ENCODE measurements at regions not wholly inside any gene's neighbourhood (a gene's known extent, or its start where the extent isn't known, plus 50 kb on each side); places are given as distances from the start of the nearest gene placed in this dataset.

- TF ChIP-seq CTCF (IDR thresholded peaks at IDR 0.05) (no peak), POLR2A (IDR thresholded peaks at IDR 0.05) (no peak)
These were observed 106.2 kb downstream of the LCA5 start for GRCh38 chr6:79430913-79431536.

Data from thyroid gland (tissue), 4 donors.